Colonic mucosa (tissue), 4 donors: ENCODE measurements at regions not wholly inside any gene's neighbourhood (a gene's known extent, or its start where the extent isn't known, plus 50 kb on each side); places are given as distances from the start of the nearest gene placed in this dataset.

ENCODE experiments used
- DNase-seq: peaks from one replicate; pipeline ENCODE4 v3.0.0-alpha.2; 2020
- H3K27ac ChIP-seq: fragments of 200-600 bp; one replicate; pipeline ENCODE4 v1.8.0; 2021
- H3K27me3 ChIP-seq: fragments of 200-600 bp; one replicate; pipeline ENCODE4 v1.8.0; 2021
- H3K36me3 ChIP-seq: fragments of 200-600 bp; one replicate; pipeline ENCODE4 v1.8.0; 2021
- H3K4me1 ChIP-seq: fragments of 200-600 bp; one replicate; pipeline ENCODE4 v1.8.0; 2021; ENCODE audit warnings: mild to moderate bottlenecking
- H3K4me3 ChIP-seq: fragments of 200-600 bp; one replicate; pipeline ENCODE4 v1.8.0; 2021
- H3K9ac ChIP-seq, 2 donors: one replicate each; pipeline ENCODE4 v1.7.0; 2013; ENCODE audit warnings: control low read depth in 2 of 2, low read depth in 2 of 2, low read length in 2 of 2
- H3K9me3 ChIP-seq: fragments of 200-600 bp; one replicate; pipeline ENCODE4 v1.8.0; 2021
- CTCF ChIP-seq: fragments of 200-600 bp; IDR thresholded peaks from one replicate; pipeline ENCODE4 v1.8.0; 2022; ENCODE audit warnings: antibody characterized with exemption, mild to moderate bottlenecking
- intact Hi-C: fragments of 100-400 bp; cut with DNase I; formaldehyde crosslinking; loops from one replicate; pipeline ENCODE4 v1.14.1; 2022
- donor health status: healthy.
- donor health status: DM: no; HTN: no; CAD: no.
- donor health status: DM: no; HTN: no; CAD: no.

- Histone ChIP-seq H3K36me3 (no peaks in the 10 kb centered on the region), H3K9ac (no peak overlapping the region), H3K27ac (no peak overlapping the region), H3K4me1 (no peaks in the 10 kb centered on the region), H3K4me3 (no peak overlapping the region), H3K9me3 (no peaks in the 10 kb centered on the region), H3K27me3 (no peaks in the 10 kb centered on the region)
- intact Hi-C loops: no loop called here
- DNase-seq: no peak
- TF ChIP-seq CTCF: no peak
Observed at GRCh38 chr4:182093431-182093831, 149.8 kb upstream of the TENM3 start.

- intact Hi-C loops: no loop called here
- no peaks in the 10 kb centered on the region for H3K27me3 ChIP-seq
Observed at GRCh38 chr4:182093935-182094334, 149.3 kb upstream of the TENM3 start.

GRCh38 chr4:182101618-182102017 is 141.6 kb upstream of the TENM3 start:
- H3K27ac ChIP-seq: no peak overlapping the region
- intact Hi-C loops: no loop called here
- H3K9ac ChIP-seq: no peak overlapping the region
- DNase-seq: no peak
- no peaks in the 10 kb centered on the region for H3K36me3 ChIP-seq
- TF ChIP-seq CTCF: no peak
- H3K4me3 ChIP-seq: no peak overlapping the region
- no peaks in the 10 kb centered on the region for H3K4me1 ChIP-seq
- no peaks in the 10 kb centered on the region for H3K9me3 ChIP-seq
- no peaks in the 10 kb centered on the region for H3K27me3 ChIP-seq

More at GRCh38 chr4:182093935-182094334, 149.3 kb upstream of the TENM3 start:
- no peak for DNase-seq
- no peak overlapping the region for H3K4me3 ChIP-seq
- H3K4me1 ChIP-seq: no peaks in the 10 kb centered on the region
- no peak for TF ChIP-seq CTCF
- no peak overlapping the region for H3K27ac ChIP-seq
- H3K9me3 ChIP-seq: no peaks in the 10 kb centered on the region
- no peaks in the 10 kb centered on the region for H3K36me3 ChIP-seq
- H3K9ac ChIP-seq: no peak overlapping the region

GRCh38 chr4:182102576-182102975 is 140.6 kb upstream of the TENM3 start:
- no peaks in the 10 kb centered on the region for H3K4me1 ChIP-seq
- intact Hi-C loops: no loop called here
- H3K36me3 ChIP-seq: no peaks in the 10 kb centered on the region
- no peak overlapping the region for H3K9ac ChIP-seq
- TF ChIP-seq CTCF: no peak
- H3K9me3 ChIP-seq: no peaks in the 10 kb centered on the region
- no peak overlapping the region for H3K4me3 ChIP-seq
- H3K27me3 ChIP-seq: no peaks in the 10 kb centered on the region
- no peak overlapping the region for H3K27ac ChIP-seq
- no peak for DNase-seq

- H3K4me3 ChIP-seq: no peak overlapping the region
- H3K4me1 ChIP-seq: no peaks in the 10 kb centered on the region
- DNase-seq: no peak
- intact Hi-C loops: no loop called here
- H3K9ac ChIP-seq: no peak overlapping the region
- no peak for TF ChIP-seq CTCF
- H3K27me3 ChIP-seq: no peaks in the 10 kb centered on the region
- H3K27ac ChIP-seq: no peak overlapping the region
- H3K9me3 ChIP-seq: no peaks in the 10 kb centered on the region
- no peaks in the 10 kb centered on the region for H3K36me3 ChIP-seq
Observed at GRCh38 chr4:182103614-182104319, 139.4 kb upstream of the TENM3 start.
